Pancreas (tissue), 10 donors: ENCODE measurements at regions not wholly inside any gene's neighbourhood (a gene's known extent, or its start where the extent isn't known, plus 50 kb on each side); places are given as distances from the start of the nearest gene placed in this dataset.
A peak's percentile ranks its signal among the peaks of the same experiment; 100 is the strongest.

Experiments used
- ATAC-seq, 4 donors: fragments of 200-7000 bp; cut with Tn5 transposase; one replicate each; pipeline versions ENCODE4 v1.8.0 to v1.9.1; 2020; ENCODE audit warnings: mild to moderate bottlenecking in 4 of 4, moderate library complexity in 4 of 4
- DNase-seq, 6 donors: peaks; one replicate each; pipeline ENCODE4 v3.0.0-alpha.2; 2020
- FAIRE-seq: peaks from 2 replicates; lab custom pipeline; 2012; peaks lifted over from hg19 to GRCh38; lab: Jason Lieb, UNC
- H3K27ac ChIP-seq, 4 donors: fragments of 200-600 bp; sonication (generic); 1 replicate in 3 of 4; 2 replicates in 1 of 4; pipeline versions ENCODE4 v1.5.0 to v1.8.0; 2020
- H3K27me3 ChIP-seq, 4 donors: fragments of 200-600 bp; one replicate each; pipeline ENCODE4 v1.8.0; 2021
- H3K36me3 ChIP-seq, 3 donors: fragments of 200-600 bp; sonication (generic) in 1 of 3; one replicate each; pipeline versions ENCODE4 v1.5.0 to v1.8.0; 2020 to 2021
- H3K4me1 ChIP-seq, 3 donors: fragments of 200-600 bp; one replicate each; pipeline ENCODE4 v1.8.0; 2021
- H3K4me3 ChIP-seq, 4 donors: fragments of 200-600 bp; sonication (generic) in 2 of 4; one replicate each; pipeline versions ENCODE4 v1.5.0 to v1.8.0; 2020 to 2021
- H3K9me3 ChIP-seq, 4 donors: fragments of 200-600 bp; one replicate each; pipeline ENCODE4 v1.8.0; 2021
- WGBS, 2 donors: extraction: QIAGEN DNeasy Blood & Tissue Kit; methylation state at CpG; one replicate each; pipeline ENCODE4 v1.1.7; 2013; 5-methylcytosine and 5-hydroxymethylcytosine counted together
- intact Hi-C, 3 donors: fragments of 100-400 bp; cut with DNase I; formaldehyde crosslinking; loops; one replicate each; pipeline versions ENCODE4 v1.11.1 to v1.14.2; 2022
- TF ChIP-seq, protein P1 (sequence below), 4 donors: fragments of 200-600 bp; sonication (generic) in 3 of 4; IDR thresholded peaks; one replicate each; pipeline versions ENCODE4 v1.5.0 to v1.8.0; 2021; ENCODE audit warnings: antibody characterized with exemption in 4 of 4
- donor health status: healthy with polysubstance abuse.
- donor health status: DM: no; HTN: no; CAD: no; lungs with moderate emphysema.
- donor health status: DM: no; HTN: no; CAD: no.
- donor health status: control.
- donor health status: control.
- donor health status: Bipolar disorder and iron deficiency.
- donor health status: DM: yes; HTN: yes; CAD: no.
- donor health status: DM: no; HTN: no; CAD: no.
- donor health status: DM: no; HTN: no; CAD: no.
- donor health status: DM: yes; HTN: yes; CAD: no.

DNA sequence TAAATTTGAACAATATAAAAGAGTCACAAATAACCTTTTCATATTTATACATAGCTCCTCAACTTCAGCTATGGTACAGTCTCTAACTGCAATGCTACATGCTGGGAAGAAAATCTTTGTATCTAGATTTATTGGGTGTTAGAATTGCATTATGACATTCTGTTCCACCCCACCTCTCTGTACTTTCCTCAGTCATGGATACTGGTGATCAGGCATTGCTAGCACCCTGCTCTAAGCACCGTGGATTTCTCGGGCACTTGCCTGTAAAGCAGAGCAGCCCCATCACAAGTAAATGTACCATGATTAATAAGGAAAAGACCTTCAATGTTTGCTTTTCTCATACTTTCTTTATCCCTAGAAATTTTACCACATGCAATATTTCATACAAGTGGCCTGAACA lies 1028.9 kb upstream of the INTU start:
- intact Hi-C loops = no loop called here
- H3K4me3 ChIP-seq = no peak overlapping the region
- ATAC-seq (no peak), DNase-seq (no peak), FAIRE-seq (no peak)
- WGBS, 2 donors = 42 to 58% methylated on average over 2 of the region's 2 CpGs
- H3K4me1 ChIP-seq = no peaks in the 10 kb centered on the region
- H3K27ac ChIP-seq = no peak overlapping the region
- no peaks in the 10 kb centered on the region for H3K27me3 ChIP-seq
- TF ChIP-seq, protein P1, sequence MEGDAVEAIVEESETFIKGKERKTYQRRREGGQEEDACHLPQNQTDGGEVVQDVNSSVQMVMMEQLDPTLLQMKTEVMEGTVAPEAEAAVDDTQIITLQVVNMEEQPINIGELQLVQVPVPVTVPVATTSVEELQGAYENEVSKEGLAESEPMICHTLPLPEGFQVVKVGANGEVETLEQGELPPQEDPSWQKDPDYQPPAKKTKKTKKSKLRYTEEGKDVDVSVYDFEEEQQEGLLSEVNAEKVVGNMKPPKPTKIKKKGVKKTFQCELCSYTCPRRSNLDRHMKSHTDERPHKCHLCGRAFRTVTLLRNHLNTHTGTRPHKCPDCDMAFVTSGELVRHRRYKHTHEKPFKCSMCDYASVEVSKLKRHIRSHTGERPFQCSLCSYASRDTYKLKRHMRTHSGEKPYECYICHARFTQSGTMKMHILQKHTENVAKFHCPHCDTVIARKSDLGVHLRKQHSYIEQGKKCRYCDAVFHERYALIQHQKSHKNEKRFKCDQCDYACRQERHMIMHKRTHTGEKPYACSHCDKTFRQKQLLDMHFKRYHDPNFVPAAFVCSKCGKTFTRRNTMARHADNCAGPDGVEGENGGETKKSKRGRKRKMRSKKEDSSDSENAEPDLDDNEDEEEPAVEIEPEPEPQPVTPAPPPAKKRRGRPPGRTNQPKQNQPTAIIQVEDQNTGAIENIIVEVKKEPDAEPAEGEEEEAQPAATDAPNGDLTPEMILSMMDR (IDR thresholded peaks at IDR 0.05) = no peak
- H3K9me3 ChIP-seq = no peaks in the 10 kb centered on the region
- no peaks in the 10 kb centered on the region for H3K36me3 ChIP-seq

DNA sequence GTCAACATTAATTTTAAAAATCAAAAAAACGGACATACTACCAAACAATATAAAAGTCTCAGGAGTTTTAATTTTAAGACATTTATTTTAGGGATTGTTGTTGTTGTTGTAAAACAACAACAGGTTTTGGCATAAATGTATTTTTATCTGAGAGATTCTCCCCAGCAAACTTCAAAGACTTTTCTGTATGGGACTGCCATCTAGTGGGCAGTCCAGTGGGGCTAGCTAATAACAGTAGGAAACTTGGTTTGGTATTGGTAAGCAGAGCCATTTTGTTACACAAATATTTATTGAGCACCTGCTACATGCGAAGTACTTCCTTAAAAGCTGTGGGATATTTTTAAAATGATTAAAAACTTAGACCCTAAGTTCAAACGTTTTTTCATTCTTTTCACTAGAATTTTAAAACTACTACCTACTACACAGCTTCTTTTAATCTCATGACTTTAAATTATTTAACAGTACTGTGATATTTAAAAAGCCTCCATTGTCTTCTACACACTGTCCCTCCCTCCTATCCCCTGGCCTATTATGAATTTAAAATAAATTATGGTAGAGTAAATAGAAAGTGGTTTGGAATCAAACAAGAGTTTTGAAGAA lies 1028.4 kb upstream of the INTU start:
- H3K36me3 ChIP-seq = no peaks in the 10 kb centered on the region
- no peaks in the 10 kb centered on the region for H3K27me3 ChIP-seq
- H3K4me1 ChIP-seq = no peaks in the 10 kb centered on the region
- H3K9me3 ChIP-seq = no peaks in the 10 kb centered on the region
- WGBS, 2 donors = 12 to 16% methylated on average over 3 of the region's 3 CpGs
- no peak overlapping the region for H3K4me3 ChIP-seq
- peak; percentile 87 for FAIRE-seq
- TF ChIP-seq, protein P1 (IDR thresholded peaks at IDR 0.05) = peak in 1 of 4 donors; percentile 18
- peak in 1 of 4 donors; percentile 55 for ATAC-seq
- intact Hi-C loops = no loop called here
- H3K27ac ChIP-seq = no peak overlapping the region
- DNase-seq = no peak

DNA sequence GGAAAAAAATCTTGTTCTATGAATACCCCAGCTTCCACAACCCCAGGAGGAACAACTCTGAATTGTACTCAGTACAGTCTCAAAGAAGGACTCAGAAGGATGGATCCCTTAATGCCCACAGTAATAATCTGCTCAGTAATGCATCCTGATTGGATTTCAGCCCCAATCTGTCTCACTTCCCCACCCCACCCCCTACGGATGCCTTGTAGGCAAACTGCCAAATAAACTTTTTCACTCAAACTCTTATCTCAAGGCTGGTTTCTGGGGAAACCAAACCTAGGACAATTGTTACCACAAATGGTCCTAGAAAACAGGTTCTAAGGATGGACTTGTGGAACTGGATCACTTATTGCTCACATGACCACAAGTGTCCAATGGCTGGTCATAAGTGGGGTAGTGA lies 1021.8 kb upstream of the INTU start:
- H3K4me1 ChIP-seq = no peaks in the 10 kb centered on the region
- H3K4me3 ChIP-seq = no peak overlapping the region
- FAIRE-seq = no peak
- TF ChIP-seq, protein P1 (IDR thresholded peaks at IDR 0.05) = no peak
- H3K36me3 ChIP-seq = no peaks in the 10 kb centered on the region
- no peaks in the 10 kb centered on the region for H3K27me3 ChIP-seq
- H3K9me3 ChIP-seq = no peaks in the 10 kb centered on the region
- intact Hi-C loops = no loop called here
- no peak for ATAC-seq
- DNase-seq = no peak
- H3K27ac ChIP-seq = no peak overlapping the region
- WGBS, 2 donors = 26 to 29% methylated on average over 1 of the region's 1 CpG

DNA sequence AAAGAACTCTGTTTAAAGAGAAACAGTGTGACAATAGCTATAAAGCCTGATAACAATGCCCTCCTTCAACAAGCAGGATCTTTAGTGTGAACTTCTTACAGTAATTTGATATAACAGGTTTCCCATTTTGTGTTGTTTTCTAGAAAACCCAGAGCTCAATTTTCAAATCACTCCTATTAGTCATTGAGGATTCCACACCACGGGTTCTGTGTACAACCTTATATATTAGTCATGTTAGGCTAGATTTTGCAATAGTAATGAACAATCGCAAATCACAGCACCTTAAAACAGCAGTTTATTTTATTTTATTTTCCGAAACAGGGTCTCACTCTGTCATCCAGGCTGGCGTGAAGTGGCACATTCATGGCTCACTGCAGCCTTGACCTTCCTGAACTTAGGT lies 1020.9 kb upstream of the INTU start:
- Histone ChIP-seq H3K27me3 (no peaks in the 10 kb centered on the region), H3K4me3 (no peak overlapping the region), H3K36me3 (no peaks in the 10 kb centered on the region), H3K27ac (no peak overlapping the region), H3K4me1 (no peaks in the 10 kb centered on the region), H3K9me3 (no peaks in the 10 kb centered on the region)
- intact Hi-C loops = no loop called here
- ATAC-seq = no peak
- DNase-seq = no peak
- 37 to 53% methylated on average over 4 of the region's 4 CpGs for WGBS, 2 donors
- TF ChIP-seq, protein P1 (IDR thresholded peaks at IDR 0.05) = no peak
- no peak for FAIRE-seq

DNA sequence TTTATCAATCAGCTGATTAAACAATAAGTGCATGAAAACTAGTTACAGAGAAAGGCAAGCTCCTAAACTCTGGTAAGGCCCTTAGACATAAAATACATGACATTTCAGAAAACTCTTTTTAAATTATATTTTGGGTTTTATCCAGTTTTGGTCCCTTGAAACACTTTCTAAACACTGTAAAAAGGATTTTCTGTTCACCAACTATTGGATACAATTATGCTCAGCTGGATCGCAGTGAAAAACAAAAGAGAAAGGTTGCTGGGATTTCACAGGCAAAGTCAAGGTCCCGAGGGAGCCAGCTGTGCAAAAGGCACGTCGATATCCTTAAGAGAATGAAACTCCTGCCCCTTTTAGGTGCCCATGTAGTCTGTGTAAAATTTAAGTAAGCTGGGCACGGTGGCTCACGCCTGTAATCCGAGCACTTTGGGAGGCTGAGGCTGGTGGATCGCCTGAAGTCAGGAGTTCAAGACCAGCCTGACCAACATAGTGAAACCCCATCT lies 1018.4 kb upstream of the INTU start:
- ATAC-seq (no peak), DNase-seq (no peak), FAIRE-seq (no peak)
- Histone ChIP-seq H3K27ac (no peak overlapping the region), H3K4me1 (no peaks in the 10 kb centered on the region), H3K4me3 (no peak overlapping the region), H3K27me3 (no peaks in the 10 kb centered on the region), H3K36me3 (no peaks in the 10 kb centered on the region), H3K9me3 (no peaks in the 10 kb centered on the region)
- 58 to 76% methylated on average over 8 of the region's 8 CpGs for WGBS, 2 donors
- TF ChIP-seq, protein P1 (IDR thresholded peaks at IDR 0.05) = no peak
- intact Hi-C loops = no loop called here
